SK-N-SH treated with all-trans-retinoic acid at 6 μM for 48 hours (cell line): ENCODE measurements at regions not wholly inside any gene's neighbourhood (a gene's known extent, or its start where the extent isn't known, plus 50 kb on each side); places are given as distances from the start of the nearest gene placed in this dataset.

Experiments used
- ARNTL ChIP-seq: fragments of 450-650 bp; formaldehyde crosslinking; IDR thresholded peaks from 2 replicates; pipeline ENCODE4 v1.5.0; 2020; ENCODE audit warnings: low read depth, mild to moderate bottlenecking, moderate library complexity, borderline replicate concordance
- BACH2 ChIP-seq: fragments of 250-450 bp; sonication (Bioruptor Pico); IDR thresholded peaks from 2 replicates; pipeline ENCODE4 v1.9.0; 2021; ENCODE audit warnings: mild to moderate bottlenecking, borderline replicate concordance
- CREB5 ChIP-seq: fragments of 250-450 bp; sonication (Bioruptor Pico); IDR thresholded peaks from 2 replicates; pipeline ENCODE4 v1.5.1; 2020; ENCODE audit warnings: low read depth, mild to moderate bottlenecking, moderate library complexity
- CSDC2 ChIP-seq: fragments of 250-450 bp; sonication (Bioruptor Pico); IDR thresholded peaks from 2 replicates; pipeline ENCODE4 v1.5.0; 2020; ENCODE audit warnings: mild to moderate bottlenecking, moderate library complexity
- CSRNP3 ChIP-seq: fragments of 250-450 bp; sonication (Bioruptor Pico); IDR thresholded peaks from 2 replicates; pipeline ENCODE4 v1.5.1; 2021; ENCODE audit warnings: mild to moderate bottlenecking, moderate library complexity
- GLIS3 ChIP-seq: fragments of 250-450 bp; sonication (Bioruptor Pico); IDR thresholded peaks from 2 replicates; pipeline ENCODE4 v1.5.0; 2020; ENCODE audit warnings: mild to moderate bottlenecking, moderate library complexity
- PATZ1 ChIP-seq: fragments of 250-450 bp; sonication (Bioruptor Pico); IDR thresholded peaks from 2 replicates; pipeline ENCODE4 v1.8.0; 2020; ENCODE audit warnings: mild to moderate bottlenecking, moderate library complexity, borderline replicate concordance
- POU6F1 ChIP-seq: fragments of 250-450 bp; sonication (Bioruptor Pico); IDR thresholded peaks from 2 replicates; pipeline ENCODE4 v1.8.0; 2021; ENCODE audit warnings: low read depth, mild to moderate bottlenecking, moderate library complexity, borderline replicate concordance
- PPARA ChIP-seq: fragments of 250-450 bp; sonication (Bioruptor Pico); IDR thresholded peaks from 2 replicates; pipeline ENCODE4 v1.5.0; 2020; ENCODE audit warnings: mild to moderate bottlenecking, borderline replicate concordance
- RARB ChIP-seq: fragments of 250-450 bp; sonication (Bioruptor Pico); IDR thresholded peaks from 2 replicates; pipeline ENCODE4 v1.8.0; 2021; ENCODE audit warnings: mild to moderate bottlenecking, moderate library complexity
- TCF4 ChIP-seq: fragments of 250-450 bp; sonication (Bioruptor Pico); IDR thresholded peaks from 2 replicates; pipeline ENCODE4 v1.8.0; 2021; ENCODE audit warnings: mild to moderate bottlenecking, moderate library complexity, borderline replicate concordance
- TOX ChIP-seq: fragments of 250-450 bp; sonication (Bioruptor Pico); IDR thresholded peaks from 2 replicates; pipeline ENCODE4 v1.8.0; 2021; ENCODE audit warnings: mild to moderate bottlenecking, moderate library complexity, borderline replicate concordance
- ZNF565 ChIP-seq: fragments of 450-650 bp; formaldehyde crosslinking; conservative IDR thresholded peaks from 2 replicates; pipeline ENCODE4 v1.5.0; 2020; ENCODE audit warnings: low read depth, mild to moderate bottlenecking, moderate library complexity
- TF ChIP-seq, protein P1 (sequence below): fragments of 250-450 bp; sonication (Bioruptor Pico); IDR thresholded peaks from 2 replicates; pipeline ENCODE4 v1.5.0; 2020; ENCODE audit warnings: mild to moderate bottlenecking, moderate library complexity

GRCh38 chr9:2341126-2341525, 280.5 kb upstream of the VLDLR start:
- TF ChIP-seq ARNTL (CRISPR knock-in tag) (no peak), CSDC2 (CRISPR knock-in tag) (no peak), RARB (CRISPR knock-in tag) (no peak), PATZ1 (CRISPR knock-in tag) (no peak), POU6F1 (CRISPR knock-in tag) (no peak), TOX (no peak), CREB5 (no peak), ZNF565 (no peak), BACH2 (CRISPR knock-in tag) (no peak), PPARA (CRISPR knock-in tag) (no peak), CSRNP3 (CRISPR knock-in tag) (no peak), TCF4 (CRISPR knock-in tag) (no peak), GLIS3 (CRISPR knock-in tag) (no peak)
- TF ChIP-seq, protein P1, sequence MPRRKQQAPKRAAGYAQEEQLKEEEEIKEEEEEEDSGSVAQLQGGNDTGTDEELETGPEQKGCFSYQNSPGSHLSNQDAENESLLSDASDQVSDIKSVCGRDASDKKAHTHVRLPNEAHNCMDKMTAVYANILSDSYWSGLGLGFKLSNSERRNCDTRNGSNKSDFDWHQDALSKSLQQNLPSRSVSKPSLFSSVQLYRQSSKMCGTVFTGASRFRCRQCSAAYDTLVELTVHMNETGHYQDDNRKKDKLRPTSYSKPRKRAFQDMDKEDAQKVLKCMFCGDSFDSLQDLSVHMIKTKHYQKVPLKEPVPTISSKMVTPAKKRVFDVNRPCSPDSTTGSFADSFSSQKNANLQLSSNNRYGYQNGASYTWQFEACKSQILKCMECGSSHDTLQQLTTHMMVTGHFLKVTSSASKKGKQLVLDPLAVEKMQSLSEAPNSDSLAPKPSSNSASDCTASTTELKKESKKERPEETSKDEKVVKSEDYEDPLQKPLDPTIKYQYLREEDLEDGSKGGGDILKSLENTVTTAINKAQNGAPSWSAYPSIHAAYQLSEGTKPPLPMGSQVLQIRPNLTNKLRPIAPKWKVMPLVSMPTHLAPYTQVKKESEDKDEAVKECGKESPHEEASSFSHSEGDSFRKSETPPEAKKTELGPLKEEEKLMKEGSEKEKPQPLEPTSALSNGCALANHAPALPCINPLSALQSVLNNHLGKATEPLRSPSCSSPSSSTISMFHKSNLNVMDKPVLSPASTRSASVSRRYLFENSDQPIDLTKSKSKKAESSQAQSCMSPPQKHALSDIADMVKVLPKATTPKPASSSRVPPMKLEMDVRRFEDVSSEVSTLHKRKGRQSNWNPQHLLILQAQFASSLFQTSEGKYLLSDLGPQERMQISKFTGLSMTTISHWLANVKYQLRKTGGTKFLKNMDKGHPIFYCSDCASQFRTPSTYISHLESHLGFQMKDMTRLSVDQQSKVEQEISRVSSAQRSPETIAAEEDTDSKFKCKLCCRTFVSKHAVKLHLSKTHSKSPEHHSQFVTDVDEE (CRISPR knock-in tag), result no peak
